ENCODE measurements at regions not wholly inside any gene's neighbourhood (a gene's known extent, or its start where the extent isn't known, plus 50 kb on each side); places are given as distances from the start of the nearest gene placed in this dataset.
"Not testable (repeated sequence)": the region's sequence is repeated elsewhere in the genome, so short reads cannot be mapped to it uniquely, and the experiment has no call there.

- DNase-seq, result peak; percentile 4
Measured at GRCh38 chr7:124101173-124101768, 68.4 kb upstream of the TMEM229A start.

- DNase-seq, result no peak
Measured at GRCh38 chr7:124100190-124100589, 67.3 kb upstream of the TMEM229A start.

GRCh38 chr7:124099585-124099984, 66.7 kb upstream of the TMEM229A start:
- DNase-seq, result not testable (repeated sequence)

GRCh38 chr7:124089621-124090020, 56.8 kb upstream of the TMEM229A start:
- DNase-seq, result no peak

GRCh38 chr7:124088590-124088989, 55.7 kb upstream of the TMEM229A start:
- DNase-seq, result no peak

GRCh38 chr7:124086843-124087242, 54.0 kb upstream of the TMEM229A start:
- DNase-seq, result no peak

- DNase-seq, result peak; percentile 16
Measured at GRCh38 chr7:124085179-124085578, 52.3 kb upstream of the TMEM229A start.

- DNase-seq, result no peak
Measured at GRCh38 chr7:124084024-124084423, 51.2 kb upstream of the TMEM229A start.
